ENCODE measurements at regions not wholly inside any gene's neighbourhood (a gene's known extent, or its start where the extent isn't known, plus 50 kb on each side); places are given as distances from the start of the nearest gene placed in this dataset.

- H3K9me3 ChIP-seq (ENCODE audit: control insufficient read depth, low read depth, low read length), result peaks cover 2% of the 10 kb centered on the region
- H3K36me3 ChIP-seq (ENCODE audit: control insufficient read depth in 2 of 2, extremely low read depth in 1 of 2, insufficient read depth in 2 of 2, low read length in 2 of 2), result no peaks in the 10 kb centered on the region
- H3K4me2 ChIP-seq (ENCODE audit: control insufficient read depth, extremely low read depth, insufficient read depth, low read depth, low read length), result no peak overlapping the region
- no peak for DNase-seq (ENCODE audit: low read depth, low spot score)
- dilution Hi-C loops (cut with MboI; ENCODE audit: extremely low pct_ligation_motif_present, low sequenced_read_pairs), result no loop called here
- no peak for FAIRE-seq
- no peaks in the 10 kb centered on the region for H3K4me1 ChIP-seq (ENCODE audit: control insufficient read depth, extremely low read depth, insufficient read depth, low read length)
- no peak overlapping the region for H3K4me3 ChIP-seq (ENCODE audit: control insufficient read depth in 2 of 3, extremely low read depth in 1 of 3, insufficient read depth in 2 of 3, low read depth in 1 of 3, low read length in 3 of 3)
- H4K20me1 ChIP-seq (ENCODE audit: control insufficient read depth, extremely low read depth, insufficient read depth, low read length), result no peaks in the 10 kb centered on the region
- no peak overlapping the region for H2AFZ ChIP-seq (ENCODE audit: control insufficient read depth, low read length)
- H3K79me2 ChIP-seq (ENCODE audit: control insufficient read depth, insufficient read depth, low read length), result no peaks in the 10 kb centered on the region
- no peak overlapping the region for H3K27ac ChIP-seq (ENCODE audit: control insufficient read depth, insufficient read depth, low read length)
- H3K27me3 ChIP-seq (ENCODE audit: control insufficient read depth, extremely low read depth, insufficient read depth, low read length), result no peaks in the 10 kb centered on the region
- H3K9me1 ChIP-seq (ENCODE audit: control insufficient read depth, extremely low read depth, insufficient read depth, low read length), result no peaks in the 10 kb centered on the region
- H3K9ac ChIP-seq (ENCODE audit: control insufficient read depth, extremely low read depth, insufficient read depth, low read length), result no peak overlapping the region
- no peak for TF ChIP-seq CTCF (optimal IDR thresholded peaks at IDR 0.05 in 1 of 3, IDR thresholded peaks at IDR 0.05 in 1 of 3, conservative IDR thresholded peaks at IDR 0.05 in 1 of 3; ENCODE audit: extremely low read depth in 1 of 3, insufficient read depth in 2 of 3, low read length in 3 of 3)
- TF ChIP-seq EZH2 (IDR thresholded peaks at IDR 0.05; ENCODE audit: low read length), result no peak
Measured at GRCh38 chr7:125504848-125505247, 575.2 kb upstream of the POT1 start.

DNA sequence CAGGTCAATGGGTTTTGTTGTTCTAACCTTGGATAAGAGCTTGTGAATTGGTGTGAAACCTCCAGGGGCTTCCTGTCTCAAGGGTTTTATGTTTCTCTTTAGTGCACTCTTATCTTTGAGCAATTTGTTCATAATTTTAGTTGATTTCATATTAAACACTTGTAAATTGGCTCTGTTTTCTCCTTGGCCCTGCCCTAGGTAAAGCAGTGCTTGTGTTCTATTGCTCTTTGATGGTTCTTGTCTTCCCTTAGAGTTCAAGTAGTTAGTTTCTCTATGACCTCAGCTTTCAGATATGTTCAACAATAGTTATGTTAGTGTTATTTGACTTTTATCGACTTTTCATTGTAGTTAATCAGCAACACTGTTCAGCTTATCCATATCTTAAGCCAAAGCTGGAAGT, 566.4 kb upstream of the POT1 start:
- dilution Hi-C loops (cut with MboI; ENCODE audit: extremely low pct_ligation_motif_present, low sequenced_read_pairs), result no loop called here
- DNase-seq (ENCODE audit: low read depth, low spot score) (no peak), FAIRE-seq (no peak)
- Histone ChIP-seq H3K4me2 (ENCODE audit: control insufficient read depth, extremely low read depth, insufficient read depth, low read depth, low read length) (no peak overlapping the region), H3K27ac (ENCODE audit: control insufficient read depth, insufficient read depth, low read length) (no peak overlapping the region), H3K9me3 (ENCODE audit: control insufficient read depth, low read depth, low read length) (no peaks in the 10 kb centered on the region), H2AFZ (ENCODE audit: control insufficient read depth, low read length) (no peak overlapping the region), H3K4me3 (ENCODE audit: control insufficient read depth in 2 of 3, extremely low read depth in 1 of 3, insufficient read depth in 2 of 3, low read depth in 1 of 3, low read length in 3 of 3) (no peak overlapping the region), H3K27me3 (ENCODE audit: control insufficient read depth, extremely low read depth, insufficient read depth, low read length) (no peaks in the 10 kb centered on the region), H3K4me1 (ENCODE audit: control insufficient read depth, extremely low read depth, insufficient read depth, low read length) (no peaks in the 10 kb centered on the region), H4K20me1 (ENCODE audit: control insufficient read depth, extremely low read depth, insufficient read depth, low read length) (no peaks in the 10 kb centered on the region), H3K9me1 (ENCODE audit: control insufficient read depth, extremely low read depth, insufficient read depth, low read length) (no peaks in the 10 kb centered on the region), H3K36me3 (ENCODE audit: control insufficient read depth in 2 of 2, extremely low read depth in 1 of 2, insufficient read depth in 2 of 2, low read length in 2 of 2) (no peaks in the 10 kb centered on the region), H3K79me2 (ENCODE audit: control insufficient read depth, insufficient read depth, low read length) (no peaks in the 10 kb centered on the region), H3K9ac (ENCODE audit: control insufficient read depth, extremely low read depth, insufficient read depth, low read length) (no peak overlapping the region)
- TF ChIP-seq EZH2 (IDR thresholded peaks at IDR 0.05; ENCODE audit: low read length) (no peak), CTCF (optimal IDR thresholded peaks at IDR 0.05 in 1 of 3, IDR thresholded peaks at IDR 0.05 in 1 of 3, conservative IDR thresholded peaks at IDR 0.05 in 1 of 3; ENCODE audit: extremely low read depth in 1 of 3, insufficient read depth in 2 of 3, low read length in 3 of 3) (no peak)

Measured in keratinocyte (primary cell).